Astrocyte (in vitro differentiated cells and primary cell): ENCODE measurements at regions not wholly inside any gene's neighbourhood (a gene's known extent, or its start where the extent isn't known, plus 50 kb on each side); places are given as distances from the start of the nearest gene placed in this dataset.

Source experiments
- DNase-seq: peaks from one replicate; pipeline ENCODE4 v3.0.0-alpha.2; 2010; ENCODE audit warnings: low read depth
- FAIRE-seq: peaks from 2 replicates; lab custom pipeline; 2011; peaks lifted over from hg19 to GRCh38; lab: Jason Lieb, UNC
- H2AFZ ChIP-seq: 2 replicates; pipeline ENCODE4 v1.6.0; 2012; ENCODE audit warnings: low read depth, low read length, inconsistent platforms
- H3K27ac ChIP-seq: 2 replicates; pipeline ENCODE4 v1.5.1; 2011; ENCODE audit warnings: low read depth, low read length, inconsistent platforms
- H3K27me3 ChIP-seq: 2 replicates; pipeline ENCODE4 v1.6.0; 2011; ENCODE audit warnings: low read length, inconsistent platforms; ENCODE audit not compliant: insufficient read depth
- H3K36me3 ChIP-seq: 2 replicates; pipeline ENCODE4 v1.5.1; 2011; ENCODE audit warnings: low read length, inconsistent platforms; ENCODE audit not compliant: insufficient read depth
- H3K4me1 ChIP-seq: 2 replicates; pipeline ENCODE4 v1.5.1; 2011; ENCODE audit warnings: low read length, inconsistent platforms; ENCODE audit not compliant: insufficient read depth
- H3K4me2 ChIP-seq: 2 replicates; pipeline ENCODE4 v1.6.0; 2012; ENCODE audit warnings: low read length, inconsistent platforms
- H3K4me3 ChIP-seq: 2 replicates; pipeline ENCODE4 v1.5.1; 2011; ENCODE audit warnings: low read depth, mild to moderate bottlenecking, low read length, inconsistent platforms; ENCODE audit not compliant: insufficient read depth
- H3K79me2 ChIP-seq: 2 replicates; pipeline ENCODE4 v1.6.0; 2012; ENCODE audit warnings: mild to moderate bottlenecking, low read length, inconsistent platforms; ENCODE audit not compliant: insufficient read depth
- H3K9ac ChIP-seq: 2 replicates; pipeline ENCODE4 v1.6.0; 2012; ENCODE audit warnings: mild to moderate bottlenecking, low read length, inconsistent platforms
- H3K9me3 ChIP-seq: 2 replicates; pipeline ENCODE4 v1.5.1; 2012; ENCODE audit warnings: low read depth, mild to moderate bottlenecking, low read length, inconsistent platforms; ENCODE audit not compliant: insufficient read depth
- H4K20me1 ChIP-seq: 2 replicates; pipeline ENCODE4 v1.6.0; 2012; ENCODE audit warnings: low read length, inconsistent platforms; ENCODE audit not compliant: insufficient read depth
- H3K27ac Mint-ChIP-seq: one replicate; pipeline ENCODE4 v1.8.0; 2021; ENCODE audit warnings: mild to moderate bottlenecking, mixed read lengths; ENCODE audit not compliant: unreplicated experiment
- H3K27me3 Mint-ChIP-seq: one replicate; pipeline ENCODE4 v1.8.0; 2021; ENCODE audit warnings: low read depth, mixed read lengths; ENCODE audit not compliant: unreplicated experiment
- H3K36me3 Mint-ChIP-seq: one replicate; pipeline ENCODE4 v1.8.0; 2021; ENCODE audit warnings: low read depth, mixed read lengths; ENCODE audit not compliant: unreplicated experiment
- H3K4me1 Mint-ChIP-seq: one replicate; pipeline ENCODE4 v1.8.0; 2021; ENCODE audit warnings: low read depth, mixed read lengths; ENCODE audit not compliant: unreplicated experiment
- H3K4me3 Mint-ChIP-seq: one replicate; pipeline ENCODE4 v1.8.0; 2021; ENCODE audit warnings: mild to moderate bottlenecking, moderate library complexity, mixed read lengths; ENCODE audit not compliant: unreplicated experiment
- H3K9me3 Mint-ChIP-seq: one replicate; pipeline ENCODE4 v1.8.0; 2021; ENCODE audit warnings: mild to moderate bottlenecking, mixed read lengths; ENCODE audit not compliant: unreplicated experiment
- EZH2 ChIP-seq: IDR thresholded peaks from 2 replicates; pipeline ENCODE4 v1.6.1; 2012; ENCODE audit warnings: mild to moderate bottlenecking, low read length, inconsistent platforms; ENCODE audit not compliant: insufficient read depth
- TF ChIP-seq, protein P1 (sequence below): IDR thresholded peaks from 2 replicates; pipeline ENCODE4 v1.5.1; 2011; ENCODE audit warnings: low read depth, mild to moderate bottlenecking, inconsistent platforms, low read length, moderate library complexity; ENCODE audit not compliant: insufficient read depth

- Histone ChIP-seq H3K4me1 (no peaks in the 10 kb centered on the region), H4K20me1 (no peaks in the 10 kb centered on the region), H3K79me2 (no peaks in the 10 kb centered on the region), H3K36me3 (no peaks in the 10 kb centered on the region), H2AFZ (no peak overlapping the region), H3K4me2 (no peak overlapping the region), H3K4me3 (no peak overlapping the region), H3K9ac (no peak overlapping the region), H3K9me3 (no peaks in the 10 kb centered on the region), H3K27me3 (no peaks in the 10 kb centered on the region), H3K27ac (no peak overlapping the region)
- FAIRE-seq (no peak), DNase-seq (peak; percentile 65)
- Mint-ChIP-seq H3K4me1 (peaks cover 7% of the 10 kb centered on the region), H3K27ac (no peak overlapping the region), H3K9me3 (no peaks in the 10 kb centered on the region), H3K36me3 (no peaks in the 10 kb centered on the region), H3K27me3 (peaks cover 4% of the 10 kb centered on the region), H3K4me3 (no peak overlapping the region)
- TF ChIP-seq EZH2, result no peak
- TF ChIP-seq, protein P1, sequence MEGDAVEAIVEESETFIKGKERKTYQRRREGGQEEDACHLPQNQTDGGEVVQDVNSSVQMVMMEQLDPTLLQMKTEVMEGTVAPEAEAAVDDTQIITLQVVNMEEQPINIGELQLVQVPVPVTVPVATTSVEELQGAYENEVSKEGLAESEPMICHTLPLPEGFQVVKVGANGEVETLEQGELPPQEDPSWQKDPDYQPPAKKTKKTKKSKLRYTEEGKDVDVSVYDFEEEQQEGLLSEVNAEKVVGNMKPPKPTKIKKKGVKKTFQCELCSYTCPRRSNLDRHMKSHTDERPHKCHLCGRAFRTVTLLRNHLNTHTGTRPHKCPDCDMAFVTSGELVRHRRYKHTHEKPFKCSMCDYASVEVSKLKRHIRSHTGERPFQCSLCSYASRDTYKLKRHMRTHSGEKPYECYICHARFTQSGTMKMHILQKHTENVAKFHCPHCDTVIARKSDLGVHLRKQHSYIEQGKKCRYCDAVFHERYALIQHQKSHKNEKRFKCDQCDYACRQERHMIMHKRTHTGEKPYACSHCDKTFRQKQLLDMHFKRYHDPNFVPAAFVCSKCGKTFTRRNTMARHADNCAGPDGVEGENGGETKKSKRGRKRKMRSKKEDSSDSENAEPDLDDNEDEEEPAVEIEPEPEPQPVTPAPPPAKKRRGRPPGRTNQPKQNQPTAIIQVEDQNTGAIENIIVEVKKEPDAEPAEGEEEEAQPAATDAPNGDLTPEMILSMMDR, result no peak
Measured at GRCh38 chr5:109584986-109585599, 104.6 kb upstream of the MAN2A1 start.

GRCh38 chr5:109580225-109580624 is 109.5 kb upstream of the MAN2A1 start:
- Histone ChIP-seq H3K79me2 (no peaks in the 10 kb centered on the region), H3K27me3 (no peaks in the 10 kb centered on the region), H3K4me2 (no peak overlapping the region), H3K4me3 (no peak overlapping the region), H3K9me3 (no peaks in the 10 kb centered on the region), H3K36me3 (no peaks in the 10 kb centered on the region), H4K20me1 (no peaks in the 10 kb centered on the region), H3K27ac (no peak overlapping the region), H3K4me1 (no peaks in the 10 kb centered on the region), H2AFZ (no peak overlapping the region), H3K9ac (no peak overlapping the region)
- no peak for DNase-seq
- Mint-ChIP-seq H3K4me1 (peaks cover 5% of the 10 kb centered on the region), H3K4me3 (no peak overlapping the region), H3K27ac (no peak overlapping the region), H3K9me3 (no peaks in the 10 kb centered on the region), H3K27me3 (no peaks in the 10 kb centered on the region), H3K36me3 (no peaks in the 10 kb centered on the region)
- TF ChIP-seq, protein P1, result no peak
- TF ChIP-seq EZH2, result no peak
- FAIRE-seq, result no peak

- DNase-seq (no peak), FAIRE-seq (no peak)
- Histone ChIP-seq H3K79me2 (no peaks in the 10 kb centered on the region), H3K4me2 (no peak overlapping the region), H2AFZ (no peak overlapping the region), H4K20me1 (no peaks in the 10 kb centered on the region), H3K36me3 (no peaks in the 10 kb centered on the region), H3K9ac (no peak overlapping the region), H3K27me3 (no peaks in the 10 kb centered on the region), H3K9me3 (no peaks in the 10 kb centered on the region), H3K27ac (no peak overlapping the region), H3K4me3 (no peak overlapping the region), H3K4me1 (no peaks in the 10 kb centered on the region)
- Mint-ChIP-seq H3K36me3 (no peaks in the 10 kb centered on the region), H3K4me3 (no peak overlapping the region), H3K27ac (no peak overlapping the region), H3K4me1 (no peaks in the 10 kb centered on the region), H3K27me3 (no peaks in the 10 kb centered on the region), H3K9me3 (no peaks in the 10 kb centered on the region)
- TF ChIP-seq, protein P1, result no peak
- TF ChIP-seq EZH2, result no peak
Measured at GRCh38 chr5:109575506-109575905, 114.2 kb upstream of the MAN2A1 start.
